ENCODE measurements at regions not wholly inside any gene's neighbourhood (a gene's known extent, or its start where the extent isn't known, plus 50 kb on each side); places are given as distances from the start of the nearest gene placed in this dataset.

- H3K4me3 Mint-ChIP-seq, result no peak overlapping the region
- H3K27me3 Mint-ChIP-seq (ENCODE audit: low read depth), result no peaks in the 10 kb centered on the region
- H3K9me3 Mint-ChIP-seq, result peaks cover 9% of the 10 kb centered on the region
- H3K36me3 Mint-ChIP-seq (ENCODE audit: low read depth), result no peaks in the 10 kb centered on the region
- TF ChIP-seq CTCF (IDR thresholded peaks at IDR 0.05; ENCODE audit: unreplicated experiment in 3 of 3), result peak in 2 of 3 experiments; percentile 13 to 15
- H3K4me1 Mint-ChIP-seq, result peaks cover 5% of the 10 kb centered on the region
- H3K27ac Mint-ChIP-seq, result peak overlapping the region in 2 of 3 experiments; percentile 61 to 83
These were observed 1561.5 kb downstream of the MRPL39 start for GRCh38 chr21:24045775-24046215.

GRCh38 chr21:24045373-24045772 is 1561.9 kb downstream of the MRPL39 start:
- no peaks in the 10 kb centered on the region for H3K36me3 Mint-ChIP-seq (ENCODE audit: low read depth)
- H3K27ac Mint-ChIP-seq, result peak overlapping the region in 2 of 3 experiments; percentile 61 to 83
- no peak for TF ChIP-seq CTCF (IDR thresholded peaks at IDR 0.05; ENCODE audit: unreplicated experiment in 3 of 3)
- peaks cover 9% of the 10 kb centered on the region for H3K9me3 Mint-ChIP-seq
- peaks cover 5% of the 10 kb centered on the region for H3K4me1 Mint-ChIP-seq
- H3K27me3 Mint-ChIP-seq (ENCODE audit: low read depth), result no peaks in the 10 kb centered on the region
- no peak overlapping the region for H3K4me3 Mint-ChIP-seq

GRCh38 chr21:24042687-24043086 is 1564.6 kb downstream of the MRPL39 start:
- no peaks in the 10 kb centered on the region for H3K36me3 Mint-ChIP-seq (ENCODE audit: low read depth)
- peaks cover 5% of the 10 kb centered on the region for H3K4me1 Mint-ChIP-seq
- no peak overlapping the region for H3K4me3 Mint-ChIP-seq
- H3K9me3 Mint-ChIP-seq, result peaks cover 13% of the 10 kb centered on the region
- no peaks in the 10 kb centered on the region for H3K27me3 Mint-ChIP-seq (ENCODE audit: low read depth)
- H3K27ac Mint-ChIP-seq, result no peak overlapping the region
- no peak for TF ChIP-seq CTCF (IDR thresholded peaks at IDR 0.05; ENCODE audit: unreplicated experiment in 3 of 3)

DNA sequence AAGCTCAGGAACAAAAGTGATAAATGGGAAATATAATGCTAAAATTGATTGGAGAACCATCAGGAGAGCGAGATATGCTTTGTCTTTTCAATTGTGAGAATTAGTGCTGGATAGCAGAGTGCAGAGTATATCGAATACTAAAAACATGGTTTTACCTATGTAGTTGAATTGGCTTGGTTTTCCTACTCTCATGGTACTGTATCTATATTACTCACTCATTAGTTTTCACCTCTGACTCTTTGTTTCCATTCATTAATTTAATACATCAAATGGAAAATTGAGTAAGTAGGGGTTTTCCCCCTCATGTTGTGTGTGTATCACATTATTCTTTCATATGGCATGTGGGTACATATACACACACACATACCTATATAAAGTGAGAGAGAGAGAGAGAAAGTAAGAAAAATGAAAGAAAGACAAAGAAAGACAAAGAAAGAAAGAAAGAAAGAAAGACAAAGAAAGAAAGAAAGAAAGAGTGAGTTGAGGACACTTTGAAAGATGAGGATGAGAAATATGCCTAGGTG is 1574.5 kb downstream of the MRPL39 start:
- Mint-ChIP-seq H3K36me3 (ENCODE audit: low read depth) (no peaks in the 10 kb centered on the region), H3K9me3 (peaks cover 21% of the 10 kb centered on the region), H3K4me1 (no peaks in the 10 kb centered on the region), H3K27ac (no peak overlapping the region), H3K4me3 (no peak overlapping the region), H3K27me3 (ENCODE audit: low read depth) (no peaks in the 10 kb centered on the region)
- no peak for TF ChIP-seq CTCF (IDR thresholded peaks at IDR 0.05; ENCODE audit: unreplicated experiment in 3 of 3)

GRCh38 chr21:24027396-24027795 is 1579.9 kb downstream of the MRPL39 start:
- no peak overlapping the region for H3K27ac Mint-ChIP-seq
- no peak for TF ChIP-seq CTCF (IDR thresholded peaks at IDR 0.05; ENCODE audit: unreplicated experiment in 3 of 3)
- H3K4me3 Mint-ChIP-seq, result no peak overlapping the region
- no peaks in the 10 kb centered on the region for H3K27me3 Mint-ChIP-seq (ENCODE audit: low read depth)
- H3K4me1 Mint-ChIP-seq, result no peaks in the 10 kb centered on the region
- peaks cover 8% of the 10 kb centered on the region for H3K9me3 Mint-ChIP-seq
- no peaks in the 10 kb centered on the region for H3K36me3 Mint-ChIP-seq (ENCODE audit: low read depth)

GRCh38 chr21:24025101-24025500 is 1582.2 kb downstream of the MRPL39 start:
- no peaks in the 10 kb centered on the region for H3K36me3 Mint-ChIP-seq (ENCODE audit: low read depth)
- peaks cover 12% of the 10 kb centered on the region for H3K9me3 Mint-ChIP-seq
- H3K27ac Mint-ChIP-seq, result no peak overlapping the region
- H3K4me3 Mint-ChIP-seq, result no peak overlapping the region
- no peaks in the 10 kb centered on the region for H3K27me3 Mint-ChIP-seq (ENCODE audit: low read depth)
- TF ChIP-seq CTCF (IDR thresholded peaks at IDR 0.05; ENCODE audit: unreplicated experiment in 3 of 3), result no peak
- no peaks in the 10 kb centered on the region for H3K4me1 Mint-ChIP-seq

All from nephron (organoid).